Activated B cell treated with CpG ODN at 0.5 μM for 24 hours (primary cell): ENCODE measurements at regions not wholly inside any gene's neighbourhood (a gene's known extent, or its start where the extent isn't known, plus 50 kb on each side); places are given as distances from the start of the nearest gene placed in this dataset.

Source experiments
- ATAC-seq: fragments of 200-7000 bp; cut with Tn5 transposase; one replicate; pipeline ENCODE4 v1.10.0; 2021; ENCODE audit warnings: low read depth, mild to moderate bottlenecking, moderate library complexity
- CTCF ChIA-PET: fragments of 350-600 bp; sonication (Branson Sonifier 250); formaldehyde crosslinking; loops from one replicate; lab custom pipeline; 2021; ENCODE audit warnings: antibody characterized with exemption; lab: Charles Lee
- POLR2A ChIA-PET: fragments of 350-600 bp; sonication (Branson Sonifier 250); formaldehyde crosslinking; loops from one replicate; lab custom pipeline; 2021; ENCODE audit warnings: antibody characterized with exemption; lab: Charles Lee
- DNase-seq: peaks from one replicate; pipeline ENCODE4 v3.0.0; 2022
- H3K27ac Mint-ChIP-seq: one replicate; pipeline ENCODE4 v1.8.0; 2020; ENCODE audit warnings: mixed read lengths
- H3K27me3 Mint-ChIP-seq: one replicate; pipeline ENCODE4 v1.8.0; 2021; ENCODE audit warnings: mixed read lengths
- H3K36me3 Mint-ChIP-seq: one replicate; pipeline ENCODE4 v1.8.0; 2021; ENCODE audit warnings: low read depth, mixed read lengths
- H3K4me1 Mint-ChIP-seq: one replicate; pipeline ENCODE4 v1.8.0; 2021; ENCODE audit warnings: mixed read lengths
- H3K4me3 Mint-ChIP-seq: one replicate; pipeline ENCODE4 v1.8.0; 2020; ENCODE audit warnings: mild to moderate bottlenecking, mixed read lengths
- H3K9me3 Mint-ChIP-seq: one replicate; pipeline ENCODE4 v1.8.0; 2020; ENCODE audit warnings: mixed read lengths
- CTCF ChIP-seq: fragments of 200-600 bp; IDR thresholded peaks from one replicate; pipeline ENCODE4 v1.8.0; 2022; ENCODE audit warnings: antibody characterized with exemption, mild to moderate bottlenecking
- intact Hi-C: fragments of 100-400 bp; cut with micrococcal nuclease; formaldehyde crosslinking; loops from one replicate; pipeline ENCODE4 v1.15.1; 2024

DNA sequence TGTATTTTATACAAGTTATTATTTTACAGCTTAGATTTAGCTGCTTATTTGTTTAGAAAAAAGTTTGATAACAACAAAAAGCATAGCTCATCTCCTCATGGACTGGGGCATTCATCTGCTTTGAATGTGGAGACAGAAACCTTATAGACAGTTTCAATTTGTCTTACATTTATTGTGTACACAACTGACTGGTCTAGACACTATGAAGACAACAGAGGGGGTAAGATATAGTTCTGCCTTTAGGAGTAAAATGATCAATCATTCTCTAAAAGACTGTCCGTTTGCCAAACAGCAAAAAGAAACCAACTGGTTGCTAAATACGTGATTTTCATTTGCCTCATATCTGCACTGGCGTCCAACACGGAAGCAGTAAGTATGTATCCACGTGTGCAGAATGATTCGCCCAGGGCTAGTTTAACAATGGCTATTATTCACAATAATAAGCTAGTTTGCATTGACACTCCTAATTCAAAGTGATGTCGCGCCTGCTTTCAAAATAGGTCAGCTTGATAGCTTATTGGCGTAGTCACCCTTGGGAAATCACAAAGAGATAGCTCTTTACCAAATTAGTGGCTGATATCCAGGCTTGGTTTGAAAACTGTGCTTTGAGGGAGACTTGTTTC, 153.6 kb downstream of the BMP2 start:
- ChIA-PET CTCF (no interaction called here), POLR2A (no interaction called here)
- ATAC-seq, result no peak
- no peak overlapping the region for H3K27ac Mint-ChIP-seq
- no peaks in the 10 kb centered on the region for H3K4me1 Mint-ChIP-seq
- H3K9me3 Mint-ChIP-seq, result no peaks in the 10 kb centered on the region
- TF ChIP-seq CTCF, result no peak
- H3K27me3 Mint-ChIP-seq, result no peaks in the 10 kb centered on the region
- no peak overlapping the region for H3K4me3 Mint-ChIP-seq
- H3K36me3 Mint-ChIP-seq, result no peaks in the 10 kb centered on the region
- no peak for DNase-seq
- intact Hi-C loops, result no loop called here

DNA sequence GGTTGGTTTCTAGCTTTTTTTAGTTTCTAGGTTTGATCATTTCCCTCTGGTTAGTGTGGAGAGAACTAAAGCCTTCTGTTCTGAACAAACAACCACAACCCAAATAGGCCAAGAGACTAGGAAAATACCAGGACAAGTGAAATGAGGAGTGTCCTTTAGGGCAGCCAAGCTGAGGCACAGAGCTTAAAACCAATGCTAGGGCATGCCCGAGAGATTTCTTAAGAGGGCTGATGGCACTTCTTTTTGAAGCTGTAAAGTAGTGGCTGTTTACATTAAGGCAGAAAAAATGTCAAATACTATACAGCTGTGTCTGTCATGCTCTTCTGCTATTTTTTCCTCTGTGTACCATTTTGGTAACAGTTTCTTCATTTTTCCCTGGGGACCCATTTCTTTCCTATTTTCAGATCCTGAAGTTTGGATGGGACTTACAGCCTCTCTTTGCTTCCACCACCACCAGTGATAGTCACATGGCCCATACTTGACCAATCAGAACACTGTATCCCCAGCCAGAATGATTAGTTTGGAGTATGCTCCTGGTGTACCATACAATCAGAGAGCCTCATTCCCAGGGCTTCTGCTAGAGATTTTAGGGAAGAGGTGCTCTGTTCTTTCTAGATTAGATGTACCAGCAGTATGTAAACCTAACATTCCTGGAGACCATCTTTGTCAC, 154.4 kb downstream of the BMP2 start:
- ATAC-seq, result no peak
- TF ChIP-seq CTCF, result no peak
- no peak for DNase-seq
- H3K27ac Mint-ChIP-seq, result no peak overlapping the region
- intact Hi-C loops, result no loop called here
- no peak overlapping the region for H3K4me3 Mint-ChIP-seq
- H3K9me3 Mint-ChIP-seq, result peaks cover 4% of the 10 kb centered on the region
- H3K4me1 Mint-ChIP-seq, result no peaks in the 10 kb centered on the region
- H3K27me3 Mint-ChIP-seq, result no peaks in the 10 kb centered on the region
- ChIA-PET POLR2A (no interaction called here), CTCF (no interaction called here)
- H3K36me3 Mint-ChIP-seq, result no peaks in the 10 kb centered on the region

GRCh38 chr20:6924681-6925080, 157.2 kb downstream of the BMP2 start:
- no peaks in the 10 kb centered on the region for H3K27me3 Mint-ChIP-seq
- ChIA-PET CTCF (no interaction called here), POLR2A (no interaction called here)
- H3K27ac Mint-ChIP-seq, result no peak overlapping the region
- no peak for TF ChIP-seq CTCF
- DNase-seq (no peak), ATAC-seq (no peak)
- H3K4me3 Mint-ChIP-seq, result no peak overlapping the region
- peaks cover 9% of the 10 kb centered on the region for H3K9me3 Mint-ChIP-seq
- no peaks in the 10 kb centered on the region for H3K36me3 Mint-ChIP-seq
- intact Hi-C loops, result no loop called here
- H3K4me1 Mint-ChIP-seq, result no peaks in the 10 kb centered on the region

- Mint-ChIP-seq H3K4me1 (no peaks in the 10 kb centered on the region), H3K36me3 (no peaks in the 10 kb centered on the region), H3K9me3 (peaks cover 15% of the 10 kb centered on the region), H3K27ac (no peak overlapping the region), H3K27me3 (no peaks in the 10 kb centered on the region), H3K4me3 (no peak overlapping the region)
- DNase-seq (no peak), ATAC-seq (no peak)
- ChIA-PET CTCF (no interaction called here), POLR2A (no interaction called here)
- intact Hi-C loops, result no loop called here
- no peak for TF ChIP-seq CTCF
Measured at GRCh38 chr20:6925744-6926278, 158.3 kb downstream of the BMP2 start.

DNA sequence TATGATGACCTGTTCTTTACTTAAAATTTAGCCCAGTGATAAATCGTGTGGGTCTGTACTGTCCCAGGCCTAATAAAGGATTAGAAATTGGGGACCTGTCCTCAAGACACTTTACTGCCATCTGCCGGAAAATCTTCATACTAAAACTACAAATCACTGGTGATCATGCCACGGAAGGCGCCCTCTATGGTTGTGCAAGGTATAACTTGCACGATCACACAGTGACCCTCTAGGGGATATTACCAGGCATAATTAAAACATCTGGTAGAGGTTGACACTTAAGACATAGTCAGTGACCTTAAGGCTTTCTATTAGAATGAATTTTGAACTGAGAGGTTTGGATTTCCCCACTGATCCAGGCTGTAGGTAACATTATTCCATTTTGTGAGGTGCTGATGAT, 172.6 kb downstream of the BMP2 start:
- Mint-ChIP-seq H3K36me3 (no peaks in the 10 kb centered on the region), H3K4me1 (no peaks in the 10 kb centered on the region), H3K27ac (no peak overlapping the region), H3K27me3 (no peaks in the 10 kb centered on the region), H3K9me3 (peaks cover 2% of the 10 kb centered on the region), H3K4me3 (no peak overlapping the region)
- intact Hi-C loops, result no loop called here
- DNase-seq, result no peak
- TF ChIP-seq CTCF, result no peak
- CTCF ChIA-PET, result no interaction called here
- POLR2A ChIA-PET, result no interaction called here
- no peak for ATAC-seq
